GM12878 (cell line): ENCODE measurements at regions not wholly inside any gene's neighbourhood (a gene's known extent, or its start where the extent isn't known, plus 50 kb on each side); places are given as distances from the start of the nearest gene placed in this dataset.

ENCODE experiments used
- ATAC-seq: fragments of 200-7000 bp; cut with Tn5 transposase; 3 replicates; pipeline ENCODE4 v1.9.1; 2020; ENCODE audit warnings: mild to moderate bottlenecking, moderate library complexity
- BruUV-seq: library from RNA; stranded (reverse); fragments of 400-500 nt; replicated peaks from 2 replicates; lab custom pipeline; 2021; lab: Mats Ljungman, UMichigan
- CTCF ChIA-PET: fragments of 300-600 bp; sonication (Branson Sonifier 250); formaldehyde crosslinking; extraction: SDS; loops from one replicate; lab custom pipeline; 2021; ENCODE audit warnings: inconsistent platforms; lab: Yijun Ruan, JAX
- POLR2A ChIA-PET: fragments of 350-600 bp; formaldehyde crosslinking; extraction: SDS; loops from one replicate; lab custom pipeline; 2021; ENCODE audit warnings: inconsistent platforms; lab: Charles Lee
- RAD21 ChIA-PET: fragments of 300-600 bp; sonication (Branson Sonifier 250); formaldehyde crosslinking; loops from one replicate; lab custom pipeline; 2023; ENCODE audit warnings: antibody characterized with exemption; ENCODE audit not compliant: unreplicated experiment; lab: Charles Lee
- SMC1A ChIA-PET: fragments of 300-600 bp; sonication (Branson Sonifier 250); formaldehyde crosslinking; loops from one replicate; lab custom pipeline; 2023; ENCODE audit not compliant: unreplicated experiment, uncharacterized antibody; lab: Charles Lee
- DNase-seq: peaks from one replicate; pipeline ENCODE4 v3.0.0-alpha.2; 2011; ENCODE audit warnings: low read depth, low spot score
- FAIRE-seq: peaks from 3 replicates; lab custom pipeline; 2011; peaks lifted over from hg19 to GRCh38; lab: Jason Lieb, UNC
- H2AFZ ChIP-seq: 2 replicates; pipeline ENCODE4 v1.6.0; 2011; ENCODE audit warnings: low read depth, low read length, control low read depth; ENCODE audit not compliant: control insufficient read depth
- H3K27ac ChIP-seq: 2 replicates; pipeline ENCODE4 v1.5.1; 2011; ENCODE audit warnings: control low read depth; ENCODE audit not compliant: control insufficient read depth, insufficient read depth
- H3K27me3 ChIP-seq, 2 experiments: replicated peaks in 1 of 2; 2 replicates each; pipeline versions ENCODE4 v1.6.0 to v1.6.1; 2011; ENCODE audit warnings: low read length in 1 of 2; ENCODE audit not compliant: control insufficient read depth in 2 of 2, insufficient read depth in 2 of 2
- H3K36me3 ChIP-seq, 2 experiments: 2 replicates each; pipeline ENCODE4 v1.5.1; 2011; ENCODE audit warnings: low read length in 1 of 2; ENCODE audit not compliant: control insufficient read depth in 2 of 2, insufficient read depth in 2 of 2
- H3K4me1 ChIP-seq: 2 replicates; pipeline ENCODE4 v1.6.1; 2011; ENCODE audit warnings: mild to moderate bottlenecking, low read length, moderate library complexity, mixed read lengths; ENCODE audit not compliant: control insufficient read depth, insufficient read depth
- H3K4me2 ChIP-seq: 2 replicates; pipeline ENCODE4 v1.6.0; 2011; ENCODE audit warnings: control low read depth; ENCODE audit not compliant: control insufficient read depth, insufficient read depth
- H3K4me3 ChIP-seq: fragments of 200-600 bp; sonication (generic); 2 replicates; pipeline ENCODE4 v1.5.1; 2016
- H3K79me2 ChIP-seq: 2 replicates; pipeline ENCODE4 v1.6.0; 2011; ENCODE audit warnings: low read length; ENCODE audit not compliant: control insufficient read depth, insufficient read depth
- H3K9ac ChIP-seq: 2 replicates; pipeline ENCODE4 v1.8.0; 2011; ENCODE audit warnings: low read length, control low read depth, mixed read lengths; ENCODE audit not compliant: control insufficient read depth, insufficient read depth
- H3K9me3 ChIP-seq: replicated peaks from 3 replicates; pipeline ENCODE4 v1.5.1; 2011; ENCODE audit warnings: mild to moderate bottlenecking, low read length; ENCODE audit not compliant: control insufficient read depth, insufficient read depth
- H4K20me1 ChIP-seq: 2 replicates; pipeline ENCODE4 v1.6.0; 2011; ENCODE audit not compliant: control insufficient read depth, insufficient read depth
- ATF3 ChIP-seq: IDR thresholded peaks from 2 replicates; pipeline ENCODE4 v1.6.1; 2011; ENCODE audit warnings: low read depth, mild to moderate bottlenecking, low read length, moderate library complexity, borderline replicate concordance; ENCODE audit errors: extremely low read depth
- EZH2 ChIP-seq: IDR thresholded peaks from 2 replicates; pipeline ENCODE4 v1.6.1; 2012; ENCODE audit warnings: low read depth, mild to moderate bottlenecking, control low read depth, inconsistent platforms, low read length, borderline replicate concordance; ENCODE audit not compliant: control insufficient read depth
- FOXK2 ChIP-seq: fragments of 450-650 bp; IDR thresholded peaks from 2 replicates; pipeline ENCODE4 v1.6.1; 2017; ENCODE audit warnings: mild to moderate bottlenecking, moderate library complexity
- HDAC2 ChIP-seq: fragments of 200-600 bp; sonication (generic); IDR thresholded peaks from 2 replicates; pipeline ENCODE4 v1.6.1; 2017
- MEF2B ChIP-seq: fragments of 450-650 bp; IDR thresholded peaks from 2 replicates; pipeline ENCODE4 v1.6.1; 2018; ENCODE audit warnings: mild to moderate bottlenecking, moderate library complexity; ENCODE audit not compliant: partially characterized antibody, poor library complexity, severe bottlenecking
- NFXL1 ChIP-seq: fragments of 450-650 bp; IDR thresholded peaks from 2 replicates; pipeline ENCODE4 v1.6.1; 2017; ENCODE audit warnings: antibody characterized with exemption, mild to moderate bottlenecking, borderline replicate concordance
- NR2C2 ChIP-seq: IDR thresholded peaks from 2 replicates; pipeline ENCODE4 v1.6.1; 2011; ENCODE audit warnings: borderline replicate concordance, low read depth; ENCODE audit not compliant: control insufficient read depth, insufficient read length
- ZNF384 ChIP-seq: IDR thresholded peaks from 2 replicates; pipeline ENCODE4 v1.6.1; 2012; ENCODE audit warnings: low read depth, mild to moderate bottlenecking, low read length, improper control_type of control experiment, borderline replicate concordance
- WGBS: methylation state at CpG from one replicate; pipeline ENCODE4 v1.1.6; 2016; ENCODE audit warnings: low lambda C conversion rate; ENCODE audit not compliant: insufficient replicate concordance, insufficient coverage; ENCODE audit errors: missing lambda C conversion rate; 5-methylcytosine and 5-hydroxymethylcytosine counted together
- in situ Hi-C: fragments of 300-500 bp; cut with MboI; formaldehyde crosslinking; loops from 9 replicates; pipeline ENCODE4 v1.14.3; 2018; ENCODE audit warnings: mixed read lengths
- intact Hi-C: fragments of 100-400 bp; cut with micrococcal nuclease; formaldehyde crosslinking; loops from one replicate; pipeline ENCODE4 v1.14.2; 2022; ENCODE audit not compliant: unreplicated experiment
- TF ChIP-seq, protein P1 (sequence below): fragments of 450-650 bp; IDR thresholded peaks from 2 replicates; pipeline ENCODE4 v1.6.1; 2017; ENCODE audit warnings: borderline replicate concordance
- TF ChIP-seq, protein P2 (sequence below): fragments of 450-650 bp; conservative IDR thresholded peaks from 2 replicates; pipeline ENCODE4 v1.6.1; 2017; ENCODE audit warnings: mild to moderate bottlenecking, moderate library complexity
- TF ChIP-seq, protein P3 (sequence below): IDR thresholded peaks from 2 replicates; pipeline ENCODE4 v1.6.1; 2012; ENCODE audit warnings: low read length, inconsistent platforms

- Histone ChIP-seq H4K20me1 (no peaks in the 10 kb centered on the region; the same call in 1 of the 2 replicates), H3K36me3 (no peaks in the 10 kb centered on the region), H3K4me3 (no peak overlapping the region), H3K27ac (no peak overlapping the region), H2AFZ (no peak overlapping the region), H3K4me1 (no peaks in the 10 kb centered on the region), H3K4me2 (no peak overlapping the region), H3K9me3 (no peaks in the 10 kb centered on the region), H3K79me2 (no peaks in the 10 kb centered on the region), H3K9ac (no peak overlapping the region), H3K27me3 (no peaks in the 10 kb centered on the region)
- no TSS peak for BruUV-seq
- POLR2A ChIA-PET = no interaction called here
- intact Hi-C loops (no loop called here), in situ Hi-C loops (no loop called here)
- TF ChIP-seq NFXL1 (no peak), HDAC2 (no peak)
- DNase-seq (no peak), FAIRE-seq (no peak), ATAC-seq (no peak)
- CTCF ChIA-PET = no interaction called here
- SMC1A ChIA-PET = no interaction called here
- WGBS = 1% methylated on average over 3 of the region's 3 CpGs
- RAD21 ChIA-PET = no interaction called here
These were observed 470.5 kb downstream of the PLK2 start for GRCh38 chr5:57989378-57989777.

GRCh38 chr5:57988813-57989212 is 471.1 kb downstream of the PLK2 start:
- Histone ChIP-seq H4K20me1 (no peaks in the 10 kb centered on the region; the same call in 1 of the 2 replicates), H3K36me3 (no peaks in the 10 kb centered on the region), H3K9me3 (no peaks in the 10 kb centered on the region), H3K4me3 (no peak overlapping the region), H3K4me1 (no peaks in the 10 kb centered on the region), H3K4me2 (no peak overlapping the region), H2AFZ (no peak overlapping the region), H3K27me3 (no peaks in the 10 kb centered on the region), H3K79me2 (no peaks in the 10 kb centered on the region), H3K27ac (no peak overlapping the region), H3K9ac (no peak overlapping the region)
- intact Hi-C loops = no loop called here
- POLR2A ChIA-PET = no interaction called here
- DNase-seq = no peak
- FAIRE-seq = no peak
- CTCF ChIA-PET = no interaction called here
- in situ Hi-C loops = no loop called here
- WGBS = 0% methylated on average over 1 of the region's 1 CpG
- ATAC-seq = no peak
- SMC1A ChIA-PET = no interaction called here
- RAD21 ChIA-PET = no interaction called here
- no peak for TF ChIP-seq ZNF384
- TF ChIP-seq, protein P1, sequence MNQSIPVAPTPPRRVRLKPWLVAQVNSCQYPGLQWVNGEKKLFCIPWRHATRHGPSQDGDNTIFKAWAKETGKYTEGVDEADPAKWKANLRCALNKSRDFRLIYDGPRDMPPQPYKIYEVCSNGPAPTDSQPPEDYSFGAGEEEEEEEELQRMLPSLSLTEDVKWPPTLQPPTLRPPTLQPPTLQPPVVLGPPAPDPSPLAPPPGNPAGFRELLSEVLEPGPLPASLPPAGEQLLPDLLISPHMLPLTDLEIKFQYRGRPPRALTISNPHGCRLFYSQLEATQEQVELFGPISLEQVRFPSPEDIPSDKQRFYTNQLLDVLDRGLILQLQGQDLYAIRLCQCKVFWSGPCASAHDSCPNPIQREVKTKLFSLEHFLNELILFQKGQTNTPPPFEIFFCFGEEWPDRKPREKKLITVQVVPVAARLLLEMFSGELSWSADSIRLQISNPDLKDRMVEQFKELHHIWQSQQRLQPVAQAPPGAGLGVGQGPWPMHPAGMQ = no peak
- TF ChIP-seq ATF3 = no peak
- no peak for TF ChIP-seq MEF2B
- no peak for TF ChIP-seq EZH2
- TF ChIP-seq NR2C2 = no peak
- TF ChIP-seq, protein P2, sequence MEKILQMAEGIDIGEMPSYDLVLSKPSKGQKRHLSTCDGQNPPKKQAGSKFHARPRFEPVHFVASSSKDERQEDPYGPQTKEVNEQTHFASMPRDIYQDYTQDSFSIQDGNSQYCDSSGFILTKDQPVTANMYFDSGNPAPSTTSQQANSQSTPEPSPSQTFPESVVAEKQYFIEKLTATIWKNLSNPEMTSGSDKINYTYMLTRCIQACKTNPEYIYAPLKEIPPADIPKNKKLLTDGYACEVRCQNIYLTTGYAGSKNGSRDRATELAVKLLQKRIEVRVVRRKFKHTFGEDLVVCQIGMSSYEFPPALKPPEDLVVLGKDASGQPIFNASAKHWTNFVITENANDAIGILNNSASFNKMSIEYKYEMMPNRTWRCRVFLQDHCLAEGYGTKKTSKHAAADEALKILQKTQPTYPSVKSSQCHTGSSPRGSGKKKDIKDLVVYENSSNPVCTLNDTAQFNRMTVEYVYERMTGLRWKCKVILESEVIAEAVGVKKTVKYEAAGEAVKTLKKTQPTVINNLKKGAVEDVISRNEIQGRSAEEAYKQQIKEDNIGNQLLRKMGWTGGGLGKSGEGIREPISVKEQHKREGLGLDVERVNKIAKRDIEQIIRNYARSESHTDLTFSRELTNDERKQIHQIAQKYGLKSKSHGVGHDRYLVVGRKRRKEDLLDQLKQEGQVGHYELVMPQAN = no peak
- no peak for TF ChIP-seq FOXK2
- TF ChIP-seq, protein P3, sequence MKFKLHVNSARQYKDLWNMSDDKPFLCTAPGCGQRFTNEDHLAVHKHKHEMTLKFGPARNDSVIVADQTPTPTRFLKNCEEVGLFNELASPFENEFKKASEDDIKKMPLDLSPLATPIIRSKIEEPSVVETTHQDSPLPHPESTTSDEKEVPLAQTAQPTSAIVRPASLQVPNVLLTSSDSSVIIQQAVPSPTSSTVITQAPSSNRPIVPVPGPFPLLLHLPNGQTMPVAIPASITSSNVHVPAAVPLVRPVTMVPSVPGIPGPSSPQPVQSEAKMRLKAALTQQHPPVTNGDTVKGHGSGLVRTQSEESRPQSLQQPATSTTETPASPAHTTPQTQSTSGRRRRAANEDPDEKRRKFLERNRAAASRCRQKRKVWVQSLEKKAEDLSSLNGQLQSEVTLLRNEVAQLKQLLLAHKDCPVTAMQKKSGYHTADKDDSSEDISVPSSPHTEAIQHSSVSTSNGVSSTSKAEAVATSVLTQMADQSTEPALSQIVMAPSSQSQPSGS = no peak
- BruUV-seq = no TSS peak
